ENCODE measurements at regions not wholly inside any gene's neighbourhood (a gene's known extent, or its start where the extent isn't known, plus 50 kb on each side); places are given as distances from the start of the nearest gene placed in this dataset.

GRCh38 chr14:83251402-83251801 is 1717.7 kb upstream of the SEL1L start:
- no peaks in the 10 kb centered on the region for H3K9me3 ChIP-seq (ENCODE audit: control insufficient read depth, low read length)
- H3K4me2 ChIP-seq (ENCODE audit: low read length, poor library complexity, severe bottlenecking) = no peak overlapping the region
- no peak overlapping the region for H3K14ac ChIP-seq (ENCODE audit: low read length in 2 of 2)
- no peaks in the 10 kb centered on the region for H3K27me3 ChIP-seq (ENCODE audit: control insufficient read depth in 1 of 2, insufficient read depth in 1 of 2, low read length in 2 of 2)
- H3K18ac ChIP-seq (ENCODE audit: low read depth in 1 of 2, low read length in 2 of 2) = no peak overlapping the region
- no peak overlapping the region for H4K8ac ChIP-seq (ENCODE audit: low read length)
- H2BK12ac ChIP-seq (ENCODE audit: low read length in 2 of 2) = no peak overlapping the region
- H2AK5ac ChIP-seq (ENCODE audit: low read length, severe bottlenecking) = no peak overlapping the region
- no peaks in the 10 kb centered on the region for H3K36me3 ChIP-seq (ENCODE audit: control insufficient read depth in 1 of 2, insufficient read depth in 2 of 2, low read depth in 1 of 2, low read length in 2 of 2)
- peak; percentile 8 for DNase-seq
- no CpG with 5 or more reads among the region's 2 CpGs for WGBS
- H3K79me1 ChIP-seq (replicated peaks; ENCODE audit: low read length, poor library complexity, severe bottlenecking) = no peaks in the 10 kb centered on the region
- no peak overlapping the region for H2BK120ac ChIP-seq (ENCODE audit: low read depth, low read length)
- no peaks in the 10 kb centered on the region for H3K4me1 ChIP-seq (ENCODE audit: control insufficient read depth, insufficient read depth, low read depth, low read length)
- H3K9ac ChIP-seq (ENCODE audit: low read length) = no peak overlapping the region
- H2AFZ ChIP-seq (ENCODE audit: low read depth, low read length) = no peak overlapping the region
- no peak overlapping the region for H2BK15ac ChIP-seq (ENCODE audit: low read depth, poor library complexity, severe bottlenecking)
- H2BK5ac ChIP-seq (ENCODE audit: low read depth, low read length, poor library complexity, severe bottlenecking) = no peak overlapping the region
- H3K4ac ChIP-seq (ENCODE audit: low read depth in 1 of 2, low read length in 2 of 2) = no peak overlapping the region
- H3K27ac ChIP-seq (ENCODE audit: low read length, poor library complexity, severe bottlenecking) = no peak overlapping the region
- H4K91ac ChIP-seq (ENCODE audit: low read length) = no peak overlapping the region
- H3K23ac ChIP-seq (ENCODE audit: low read length in 2 of 2) = no peak overlapping the region
- H3K4me3 ChIP-seq (ENCODE audit: insufficient read depth in 1 of 2, low read depth in 1 of 2, low read length in 2 of 2) = no peak overlapping the region

GRCh38 chr14:83253870-83254269 is 1720.2 kb upstream of the SEL1L start:
- Histone ChIP-seq H4K91ac (ENCODE audit: low read length) (no peak overlapping the region), H3K4ac (ENCODE audit: low read depth in 1 of 2, low read length in 2 of 2) (no peak overlapping the region), H3K9me3 (ENCODE audit: control insufficient read depth, low read length) (no peaks in the 10 kb centered on the region), H3K27ac (ENCODE audit: low read length, poor library complexity, severe bottlenecking) (no peak overlapping the region), H2BK15ac (ENCODE audit: low read depth, poor library complexity, severe bottlenecking) (no peak overlapping the region), H3K27me3 (ENCODE audit: control insufficient read depth in 1 of 2, insufficient read depth in 1 of 2, low read length in 2 of 2) (no peaks in the 10 kb centered on the region), H3K36me3 (ENCODE audit: control insufficient read depth in 1 of 2, insufficient read depth in 2 of 2, low read depth in 1 of 2, low read length in 2 of 2) (no peaks in the 10 kb centered on the region), H3K4me3 (ENCODE audit: insufficient read depth in 1 of 2, low read depth in 1 of 2, low read length in 2 of 2) (no peak overlapping the region), H3K14ac (ENCODE audit: low read length in 2 of 2) (no peak overlapping the region), H2BK12ac (ENCODE audit: low read length in 2 of 2) (no peak overlapping the region), H3K4me1 (ENCODE audit: control insufficient read depth, insufficient read depth, low read depth, low read length) (no peaks in the 10 kb centered on the region), H2AFZ (ENCODE audit: low read depth, low read length) (no peak overlapping the region), H2BK120ac (ENCODE audit: low read depth, low read length) (no peak overlapping the region), H3K9ac (ENCODE audit: low read length) (no peak overlapping the region), H3K23ac (ENCODE audit: low read length in 2 of 2) (no peak overlapping the region), H3K18ac (ENCODE audit: low read depth in 1 of 2, low read length in 2 of 2) (no peak overlapping the region), H4K8ac (ENCODE audit: low read length) (no peak overlapping the region), H2BK5ac (ENCODE audit: low read depth, low read length, poor library complexity, severe bottlenecking) (no peak overlapping the region), H2AK5ac (ENCODE audit: low read length, severe bottlenecking) (no peak overlapping the region), H3K4me2 (ENCODE audit: low read length, poor library complexity, severe bottlenecking) (no peak overlapping the region), H3K79me1 (replicated peaks; ENCODE audit: low read length, poor library complexity, severe bottlenecking) (no peaks in the 10 kb centered on the region)
- WGBS = 100% methylated on average over 1 of the region's 2 CpGs
- no peak for DNase-seq

GRCh38 chr14:83255015-83255726 is 1721.5 kb upstream of the SEL1L start:
- Histone ChIP-seq H3K4me1 (ENCODE audit: control insufficient read depth, insufficient read depth, low read depth, low read length) (no peaks in the 10 kb centered on the region), H3K79me1 (replicated peaks; ENCODE audit: low read length, poor library complexity, severe bottlenecking) (no peaks in the 10 kb centered on the region), H3K4me3 (ENCODE audit: insufficient read depth in 1 of 2, low read depth in 1 of 2, low read length in 2 of 2) (no peak overlapping the region), H3K36me3 (ENCODE audit: control insufficient read depth in 1 of 2, insufficient read depth in 2 of 2, low read depth in 1 of 2, low read length in 2 of 2) (no peaks in the 10 kb centered on the region), H3K4ac (ENCODE audit: low read depth in 1 of 2, low read length in 2 of 2) (no peak overlapping the region), H2BK120ac (ENCODE audit: low read depth, low read length) (no peak overlapping the region), H3K4me2 (ENCODE audit: low read length, poor library complexity, severe bottlenecking) (no peak overlapping the region), H2BK15ac (ENCODE audit: low read depth, poor library complexity, severe bottlenecking) (no peak overlapping the region), H3K27ac (ENCODE audit: low read length, poor library complexity, severe bottlenecking) (no peak overlapping the region), H2BK5ac (ENCODE audit: low read depth, low read length, poor library complexity, severe bottlenecking) (no peak overlapping the region), H3K9ac (ENCODE audit: low read length) (no peak overlapping the region), H2AK5ac (ENCODE audit: low read length, severe bottlenecking) (no peak overlapping the region), H2BK12ac (ENCODE audit: low read length in 2 of 2) (no peak overlapping the region), H3K18ac (ENCODE audit: low read depth in 1 of 2, low read length in 2 of 2) (no peak overlapping the region), H4K91ac (ENCODE audit: low read length) (no peak overlapping the region), H3K9me3 (ENCODE audit: control insufficient read depth, low read length) (no peaks in the 10 kb centered on the region), H2AFZ (ENCODE audit: low read depth, low read length) (no peak overlapping the region), H3K23ac (ENCODE audit: low read length in 2 of 2) (no peak overlapping the region), H3K14ac (ENCODE audit: low read length in 2 of 2) (no peak overlapping the region), H3K27me3 (ENCODE audit: control insufficient read depth in 1 of 2, insufficient read depth in 1 of 2, low read length in 2 of 2) (no peaks in the 10 kb centered on the region), H4K8ac (ENCODE audit: low read length) (no peak overlapping the region)
- 70% methylated on average over 2 of the region's 2 CpGs for WGBS
- peak; percentile 77 for DNase-seq

- H4K91ac ChIP-seq (ENCODE audit: low read length) = no peak overlapping the region
- no peak overlapping the region for H2BK5ac ChIP-seq (ENCODE audit: low read depth, low read length, poor library complexity, severe bottlenecking)
- no peak overlapping the region for H3K14ac ChIP-seq (ENCODE audit: low read length in 2 of 2)
- H3K4me3 ChIP-seq (ENCODE audit: insufficient read depth in 1 of 2, low read depth in 1 of 2, low read length in 2 of 2) = no peak overlapping the region
- no peaks in the 10 kb centered on the region for H3K4me1 ChIP-seq (ENCODE audit: control insufficient read depth, insufficient read depth, low read depth, low read length)
- H3K27ac ChIP-seq (ENCODE audit: low read length, poor library complexity, severe bottlenecking) = no peak overlapping the region
- H3K23ac ChIP-seq (ENCODE audit: low read length in 2 of 2) = no peak overlapping the region
- no CpG with 5 or more reads among the region's 1 CpG for WGBS
- no peak overlapping the region for H2BK120ac ChIP-seq (ENCODE audit: low read depth, low read length)
- H2BK12ac ChIP-seq (ENCODE audit: low read length in 2 of 2) = no peak overlapping the region
- H3K79me1 ChIP-seq (replicated peaks; ENCODE audit: low read length, poor library complexity, severe bottlenecking) = no peaks in the 10 kb centered on the region
- H3K9me3 ChIP-seq (ENCODE audit: control insufficient read depth, low read length) = no peaks in the 10 kb centered on the region
- H3K9ac ChIP-seq (ENCODE audit: low read length) = no peak overlapping the region
- H2BK15ac ChIP-seq (ENCODE audit: low read depth, poor library complexity, severe bottlenecking) = no peak overlapping the region
- no peak overlapping the region for H2AK5ac ChIP-seq (ENCODE audit: low read length, severe bottlenecking)
- H3K4ac ChIP-seq (ENCODE audit: low read depth in 1 of 2, low read length in 2 of 2) = no peak overlapping the region
- H2AFZ ChIP-seq (ENCODE audit: low read depth, low read length) = no peak overlapping the region
- no peak overlapping the region for H3K18ac ChIP-seq (ENCODE audit: low read depth in 1 of 2, low read length in 2 of 2)
- H3K36me3 ChIP-seq (ENCODE audit: control insufficient read depth in 1 of 2, insufficient read depth in 2 of 2, low read depth in 1 of 2, low read length in 2 of 2) = no peaks in the 10 kb centered on the region
- no peak for DNase-seq
- no peak overlapping the region for H4K8ac ChIP-seq (ENCODE audit: low read length)
- no peaks in the 10 kb centered on the region for H3K27me3 ChIP-seq (ENCODE audit: control insufficient read depth in 1 of 2, insufficient read depth in 1 of 2, low read length in 2 of 2)
- H3K4me2 ChIP-seq (ENCODE audit: low read length, poor library complexity, severe bottlenecking) = no peak overlapping the region
Measured at GRCh38 chr14:83255727-83256090, 1722.1 kb upstream of the SEL1L start.
